ENCODE measurements at regions not wholly inside any gene's neighbourhood (a gene's known extent, or its start where the extent isn't known, plus 50 kb on each side); places are given as distances from the start of the nearest gene placed in this dataset.

- Histone ChIP-seq H3K36me3 (replicated peaks; ENCODE audit: insufficient read depth, low read length) (no peaks in the 10 kb centered on the region), H3K9ac (ENCODE audit: low read length) (no peak overlapping the region), H2AFZ (ENCODE audit: low read length) (no peak overlapping the region), H3F3A (ENCODE audit: insufficient read depth, low read length) (no peaks in the 10 kb centered on the region), H3K4me2 (ENCODE audit: low read depth, low read length) (no peak overlapping the region), H3K4me1 (ENCODE audit: low read length) (no peaks in the 10 kb centered on the region), H3K4me3 (ENCODE audit: low read length) (no peak overlapping the region), H3K27me3 (replicated peaks; ENCODE audit: insufficient read depth, low read length) (no peaks in the 10 kb centered on the region), H4K20me1 (ENCODE audit: insufficient read depth, low read length) (no peaks in the 10 kb centered on the region), H3K9me2 (replicated peaks; ENCODE audit: insufficient read depth, low read length) (no peaks in the 10 kb centered on the region), H3K79me2 (ENCODE audit: low read length) (no peaks in the 10 kb centered on the region), H3K9me3 (replicated peaks; ENCODE audit: insufficient read depth, low read length) (no peaks in the 10 kb centered on the region), H3K27ac (ENCODE audit: low read length) (no peak overlapping the region)
- no peak for DNase-seq
- TF ChIP-seq EZH2 (optimal IDR thresholded peaks at IDR 0.05; ENCODE audit: low read depth, low read length) (no peak), CTCF (IDR thresholded peaks at IDR 0.05; ENCODE audit: low read length) (no peak), EZH2phosphoT487 (IDR thresholded peaks at IDR 0.05; ENCODE audit: low read length) (no peak)
Measured at GRCh38 chr2:128818704-128819491, 500.2 kb upstream of the HS6ST1 start.

GRCh38 chr2:128820452-128820851 lies 501.8 kb upstream of the HS6ST1 start:
- no peak for DNase-seq
- no peaks in the 10 kb centered on the region for H3K79me2 ChIP-seq (ENCODE audit: low read length)
- no peaks in the 10 kb centered on the region for H3K9me3 ChIP-seq (replicated peaks; ENCODE audit: insufficient read depth, low read length)
- H3K27me3 ChIP-seq (replicated peaks; ENCODE audit: insufficient read depth, low read length), result no peaks in the 10 kb centered on the region
- no peaks in the 10 kb centered on the region for H3K4me1 ChIP-seq (ENCODE audit: low read length)
- H3K4me3 ChIP-seq (ENCODE audit: low read length), result no peak overlapping the region
- no peak overlapping the region for H3K4me2 ChIP-seq (ENCODE audit: low read depth, low read length)
- H3K27ac ChIP-seq (ENCODE audit: low read length), result no peak overlapping the region
- no peak overlapping the region for H3K9ac ChIP-seq (ENCODE audit: low read length)
- TF ChIP-seq EZH2 (optimal IDR thresholded peaks at IDR 0.05; ENCODE audit: low read depth, low read length) (no peak), EZH2phosphoT487 (IDR thresholded peaks at IDR 0.05; ENCODE audit: low read length) (no peak), CTCF (IDR thresholded peaks at IDR 0.05; ENCODE audit: low read length) (no peak)
- no peaks in the 10 kb centered on the region for H4K20me1 ChIP-seq (ENCODE audit: insufficient read depth, low read length)
- H2AFZ ChIP-seq (ENCODE audit: low read length), result no peak overlapping the region
- no peaks in the 10 kb centered on the region for H3F3A ChIP-seq (ENCODE audit: insufficient read depth, low read length)
- no peaks in the 10 kb centered on the region for H3K36me3 ChIP-seq (replicated peaks; ENCODE audit: insufficient read depth, low read length)
- no peaks in the 10 kb centered on the region for H3K9me2 ChIP-seq (replicated peaks; ENCODE audit: insufficient read depth, low read length)

GRCh38 chr2:128821010-128821409 lies 502.3 kb upstream of the HS6ST1 start:
- Histone ChIP-seq H3K4me2 (ENCODE audit: low read depth, low read length) (no peak overlapping the region), H3K36me3 (replicated peaks; ENCODE audit: insufficient read depth, low read length) (no peaks in the 10 kb centered on the region), H3K9me3 (replicated peaks; ENCODE audit: insufficient read depth, low read length) (no peaks in the 10 kb centered on the region), H3K4me3 (ENCODE audit: low read length) (no peak overlapping the region), H3K9ac (ENCODE audit: low read length) (no peak overlapping the region), H4K20me1 (ENCODE audit: insufficient read depth, low read length) (no peaks in the 10 kb centered on the region), H3K79me2 (ENCODE audit: low read length) (no peaks in the 10 kb centered on the region), H3K27ac (ENCODE audit: low read length) (no peak overlapping the region), H3F3A (ENCODE audit: insufficient read depth, low read length) (no peaks in the 10 kb centered on the region), H3K9me2 (replicated peaks; ENCODE audit: insufficient read depth, low read length) (no peaks in the 10 kb centered on the region), H2AFZ (ENCODE audit: low read length) (no peak overlapping the region), H3K27me3 (replicated peaks; ENCODE audit: insufficient read depth, low read length) (no peaks in the 10 kb centered on the region), H3K4me1 (ENCODE audit: low read length) (no peaks in the 10 kb centered on the region)
- DNase-seq, result no peak
- TF ChIP-seq EZH2phosphoT487 (IDR thresholded peaks at IDR 0.05; ENCODE audit: low read length), result no peak
- TF ChIP-seq EZH2 (optimal IDR thresholded peaks at IDR 0.05; ENCODE audit: low read depth, low read length), result no peak
- TF ChIP-seq CTCF (IDR thresholded peaks at IDR 0.05; ENCODE audit: low read length), result no peak
